ENCODE measurements at regions not wholly inside any gene's neighbourhood (a gene's known extent, or its start where the extent isn't known, plus 50 kb on each side); places are given as distances from the start of the nearest gene placed in this dataset.

- TF ChIP-seq CTCF (IDR thresholded peaks at IDR 0.05) (no peak), POLR2A (IDR thresholded peaks at IDR 0.05) (no peak)
Measured at GRCh38 chr3:157752956-157753786, 250.0 kb upstream of the VEPH1 start.
